GM21390 (cell line): ENCODE measurements at regions not wholly inside any gene's neighbourhood (a gene's known extent, or its start where the extent isn't known, plus 50 kb on each side); places are given as distances from the start of the nearest gene placed in this dataset.
"Not testable (repeated sequence)": the region's sequence is repeated elsewhere in the genome, so short reads cannot be mapped to it uniquely, and the experiment has no call there.

Experiments used
- ATAC-seq: cut with Tn5 transposase; IDR thresholded peaks from one replicate; pipeline ENCODE4 v1.9.1; 2021; ENCODE audit not compliant: unreplicated experiment

- ATAC-seq: not testable (repeated sequence)
These were observed 51.8 kb upstream of the SLC39A8 start for GRCh38 chr4:102397056-102397455.

- ATAC-seq: no peak
These were observed 53.7 kb upstream of the SLC39A8 start for GRCh38 chr4:102399021-102399420.

- ATAC-seq: no peak
These were observed 55.6 kb upstream of the SLC39A8 start for GRCh38 chr4:102400898-102401297.

- no peak for ATAC-seq
These were observed 56.9 kb upstream of the SLC39A8 start for GRCh38 chr4:102402223-102402622.

GRCh38 chr4:102403116-102403515 lies 57.8 kb upstream of the SLC39A8 start:
- ATAC-seq: no peak

- no peak for ATAC-seq
These were observed 59.2 kb upstream of the SLC39A8 start for GRCh38 chr4:102404431-102404969.

GRCh38 chr4:102405821-102406401 lies 60.6 kb upstream of the SLC39A8 start:
- no peak for ATAC-seq

GRCh38 chr4:102410884-102411283 lies 65.6 kb upstream of the SLC39A8 start:
- ATAC-seq: not testable (repeated sequence)

GRCh38 chr4:102411408-102411807 lies 66.1 kb upstream of the SLC39A8 start:
- ATAC-seq: no peak

GRCh38 chr4:102416765-102417164 lies 71.5 kb upstream of the SLC39A8 start:
- no peak for ATAC-seq

- no peak for ATAC-seq
These were observed 75.5 kb upstream of the SLC39A8 start for GRCh38 chr4:102420563-102421398.

GRCh38 chr4:102422843-102423242 lies 77.6 kb upstream of the SLC39A8 start:
- ATAC-seq: no peak

- ATAC-seq: no peak
These were observed 77.8 kb upstream of the NFKB1 start for GRCh38 chr4:102423375-102423774.

- no peak for ATAC-seq
These were observed 73.7 kb upstream of the NFKB1 start for GRCh38 chr4:102427371-102427998.

- no peak for ATAC-seq
These were observed 73.0 kb upstream of the NFKB1 start for GRCh38 chr4:102428122-102428521.

GRCh38 chr4:102429553-102429952 lies 71.6 kb upstream of the NFKB1 start:
- no peak for ATAC-seq

GRCh38 chr4:102430461-102430910 lies 70.7 kb upstream of the NFKB1 start:
- no peak for ATAC-seq

- no peak for ATAC-seq
These were observed 69.6 kb upstream of the NFKB1 start for GRCh38 chr4:102431608-102431961.

- ATAC-seq: no peak
These were observed 64.0 kb upstream of the NFKB1 start for GRCh38 chr4:102437111-102437510.

GRCh38 chr4:102438396-102439235 lies 62.5 kb upstream of the NFKB1 start:
- no peak for ATAC-seq

- ATAC-seq: no peak
These were observed 61.9 kb upstream of the NFKB1 start for GRCh38 chr4:102439236-102439614.
